GM12891 (cell line): ENCODE measurements at regions not wholly inside any gene's neighbourhood (a gene's known extent, or its start where the extent isn't known, plus 50 kb on each side); places are given as distances from the start of the nearest gene placed in this dataset.
"Not testable (repeated sequence)": the region's sequence is repeated elsewhere in the genome, so short reads cannot be mapped to it uniquely, and the experiment has no call there.

Experiments used
- DNase-seq: peaks from one replicate; pipeline ENCODE4 v3.0.0; 2011; ENCODE audit warnings: low spot score; ENCODE audit not compliant: insufficient read length
- FAIRE-seq: peaks from 2 replicates; lab custom pipeline; 2011; peaks lifted over from hg19 to GRCh38; lab: Jason Lieb, UNC
- PAX5 ChIP-seq: IDR thresholded peaks from 2 replicates; pipeline ENCODE4 v1.6.1; 2011; ENCODE audit warnings: low read length, moderate library complexity, mild to moderate bottlenecking; ENCODE audit not compliant: insufficient read depth, severe bottlenecking
- POLR2A ChIP-seq: IDR thresholded peaks from 2 replicates; pipeline ENCODE4 v1.6.1; 2011; ENCODE audit warnings: low read depth, low read length, control low read depth
- POLR2AphosphoS5 ChIP-seq: IDR thresholded peaks from 2 replicates; pipeline ENCODE4 v1.6.1; 2011; ENCODE audit warnings: low read depth, low read length, control low read depth
- POU2F2 ChIP-seq: IDR thresholded peaks from 2 replicates; pipeline ENCODE4 v1.6.1; 2011; ENCODE audit warnings: low read depth, mild to moderate bottlenecking, control low read depth, low read length, moderate library complexity
- SPI1 ChIP-seq: IDR thresholded peaks from 2 replicates; pipeline ENCODE4 v1.6.1; 2011; ENCODE audit warnings: low read depth, low read length, control low read depth
- TAF1 ChIP-seq: IDR thresholded peaks from 2 replicates; pipeline ENCODE4 v1.6.1; 2011; ENCODE audit warnings: low read depth, low read length, control low read depth

DNA sequence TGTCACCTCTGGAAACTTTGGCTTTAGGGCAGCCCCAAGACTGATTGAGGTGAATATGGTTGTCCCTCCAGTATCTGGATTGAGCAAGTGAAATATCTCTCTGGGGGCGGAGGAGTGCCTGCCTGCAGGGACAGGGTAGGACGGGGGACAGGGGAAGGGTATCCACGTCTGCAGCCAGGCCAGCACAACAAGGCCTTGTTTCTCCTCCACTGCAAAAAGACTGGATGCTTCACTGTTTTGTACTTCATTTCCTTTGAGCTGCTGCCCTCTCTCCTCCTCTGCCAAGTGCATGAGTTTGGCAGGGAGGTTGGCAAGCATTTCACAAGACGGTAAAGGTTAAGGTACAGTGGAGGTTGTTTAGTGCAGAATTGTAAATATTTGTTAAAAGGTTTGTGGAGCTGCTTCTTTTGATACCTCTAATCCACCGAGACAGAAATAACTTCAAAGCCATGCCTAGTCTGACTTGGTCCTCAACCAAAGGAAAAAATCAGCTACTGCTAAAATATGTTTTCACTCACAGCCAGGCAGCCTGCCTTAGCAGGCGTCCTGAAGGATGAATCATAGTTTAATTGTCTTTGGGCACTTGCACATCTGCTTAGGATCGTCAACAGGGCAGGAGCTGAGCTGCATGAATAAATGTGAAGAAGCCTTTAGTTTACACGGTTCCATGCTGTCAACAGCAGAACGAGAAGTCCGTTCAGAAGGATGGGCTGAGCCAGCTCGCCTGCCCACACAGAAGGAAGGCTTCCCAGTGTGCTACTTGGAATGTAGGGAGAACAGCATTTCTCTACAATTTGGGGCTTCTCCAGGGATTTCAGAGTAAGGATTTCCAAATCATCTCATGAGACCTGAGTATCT is 269.7 kb downstream of the TTC6 start:
- DNase-seq (no peak), FAIRE-seq (no peak)

GRCh38 chr14:37865719-37866549 is 270.5 kb downstream of the TTC6 start:
- TF ChIP-seq POLR2A (no peak), SPI1 (no peak), TAF1 (no peak), POLR2AphosphoS5 (no peak), POU2F2 (no peak), PAX5 (no peak)
- FAIRE-seq = no peak
- DNase-seq = no peak

More for the DNA sequence above, 269.7 kb downstream of the TTC6 start:
- no peak for TF ChIP-seq POLR2A
- TF ChIP-seq POLR2AphosphoS5 = no peak
- no peak for TF ChIP-seq POU2F2
- no peak for TF ChIP-seq SPI1
- no peak for TF ChIP-seq PAX5
- TF ChIP-seq TAF1 = no peak

GRCh38 chr14:37869633-37870032 is 274.2 kb downstream of the TTC6 start:
- FAIRE-seq (no peak), DNase-seq (no peak)
- TF ChIP-seq POLR2A (no peak), POLR2AphosphoS5 (no peak), TAF1 (no peak), PAX5 (no peak), SPI1 (no peak)

DNA sequence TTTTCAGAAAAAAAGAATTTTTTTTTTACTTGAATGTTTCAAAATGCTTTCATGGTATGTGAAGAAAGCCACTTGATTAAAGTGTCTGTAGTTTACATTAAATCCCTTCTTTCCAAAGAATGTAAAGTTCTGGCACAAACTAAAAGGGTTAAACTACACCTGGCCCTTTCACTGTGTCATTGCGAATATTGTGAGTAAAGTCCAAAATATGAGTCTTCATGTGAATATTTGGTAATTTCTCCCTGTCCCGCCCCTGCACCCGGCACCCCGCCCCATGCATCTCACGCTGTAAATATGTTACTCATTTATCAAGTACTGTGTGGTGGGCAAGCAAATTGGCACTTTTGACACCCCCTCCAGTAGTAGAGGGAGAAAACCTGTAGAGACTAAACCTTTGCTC is 274.7 kb downstream of the TTC6 start:
- FAIRE-seq (no peak), DNase-seq (no peak)
- TF ChIP-seq PAX5 (no peak), POU2F2 (no peak), POLR2A (no peak), TAF1 (no peak), SPI1 (no peak), POLR2AphosphoS5 (no peak)

DNA sequence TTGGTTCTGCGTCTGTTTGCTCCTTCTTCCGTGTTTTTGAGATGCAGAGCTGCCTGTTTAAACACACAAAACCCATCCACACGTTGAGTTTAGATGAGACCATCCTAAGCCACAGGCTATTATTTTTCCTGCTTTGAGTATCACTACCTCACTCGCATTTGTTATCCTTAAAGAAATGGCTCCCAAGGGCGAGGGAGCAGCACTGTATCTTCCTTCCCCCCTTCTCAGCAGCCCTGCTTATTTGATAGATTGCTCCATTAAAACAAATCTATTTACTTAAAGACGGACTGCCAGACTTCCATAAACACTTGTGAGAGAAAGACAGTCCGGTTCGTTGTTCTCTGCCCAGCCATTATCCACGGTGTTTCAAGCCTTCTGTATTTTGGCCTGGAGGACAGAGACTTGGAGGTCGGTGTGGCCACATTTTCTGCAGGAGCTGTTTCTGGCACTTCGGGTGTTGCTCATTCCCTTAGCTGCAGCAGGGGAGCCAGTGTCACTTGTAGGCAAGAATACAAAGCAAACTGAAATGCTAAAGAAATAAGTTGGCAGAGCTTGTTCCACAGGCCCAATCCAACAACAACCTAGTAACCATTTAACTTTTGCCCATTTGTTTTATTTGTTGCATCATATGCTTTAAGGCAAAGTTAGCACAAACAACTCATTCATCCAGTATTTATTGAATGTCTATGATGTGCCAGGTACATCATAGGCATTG is 275.4 kb downstream of the TTC6 start:
- FAIRE-seq = no peak
- DNase-seq = no peak
- TF ChIP-seq PAX5 (no peak), SPI1 (no peak), POLR2AphosphoS5 (no peak), POLR2A (no peak), POU2F2 (no peak), TAF1 (no peak)

DNA sequence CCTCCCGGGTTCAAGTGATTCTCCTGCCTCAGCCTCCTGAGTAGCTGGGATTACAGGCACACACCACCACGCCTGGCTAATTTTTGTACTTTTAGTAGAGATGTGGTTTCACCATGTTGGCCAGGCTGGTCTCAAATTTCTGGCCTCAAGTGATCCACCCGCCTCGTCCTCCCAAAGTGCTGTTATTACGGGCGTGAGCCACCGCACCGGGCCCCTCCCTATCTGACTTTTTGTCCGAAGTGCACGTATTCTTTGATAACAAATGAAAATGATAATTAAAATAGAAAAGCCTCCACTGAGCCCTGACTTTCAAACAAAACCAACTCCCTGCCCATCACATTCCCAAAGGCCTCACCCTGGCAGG is 278.6 kb downstream of the TTC6 start:
- not testable (repeated sequence) for FAIRE-seq, DNase-seq

- TF ChIP-seq TAF1 (no peak), POLR2A (no peak), POU2F2 (no peak), POLR2AphosphoS5 (no peak), SPI1 (peak; percentile 75), PAX5 (no peak)
- peak; percentile 92 for FAIRE-seq
- peak; percentile 34 for DNase-seq
Observed at GRCh38 chr14:37874429-37875109, 279.1 kb downstream of the TTC6 start.

- no peak for DNase-seq
Observed at GRCh38 chr14:37888234-37888633, 292.8 kb downstream of the TTC6 start.

More at GRCh38 chr14:37888234-37888633, 292.8 kb downstream of the TTC6 start:
- no peak for FAIRE-seq
- TF ChIP-seq SPI1 = no peak
- TF ChIP-seq TAF1 = no peak
- TF ChIP-seq POLR2AphosphoS5 = no peak
- no peak for TF ChIP-seq PAX5
- no peak for TF ChIP-seq POLR2A
- TF ChIP-seq POU2F2 = no peak
